ENCODE measurements at regions not wholly inside any gene's neighbourhood (a gene's known extent, or its start where the extent isn't known, plus 50 kb on each side); places are given as distances from the start of the nearest gene placed in this dataset.
A peak's percentile ranks its signal among the peaks of the same experiment; 100 is the strongest.
"Not testable (repeated sequence)": the region's sequence is repeated elsewhere in the genome, so short reads cannot be mapped to it uniquely, and the experiment has no call there.

GRCh38 chr2:203631068-203631757 is 75.2 kb upstream of the CD28 start:
- DNase-seq (ENCODE audit: low spot score), result no peak

GRCh38 chr2:203636588-203637470 is 69.6 kb upstream of the CD28 start:
- no peak for DNase-seq (ENCODE audit: low spot score)

GRCh38 chr2:203637471-203638167 is 68.8 kb upstream of the CD28 start:
- DNase-seq (ENCODE audit: low spot score), result no peak

GRCh38 chr2:203641865-203642264 is 64.6 kb upstream of the CD28 start:
- DNase-seq (ENCODE audit: low spot score), result not testable (repeated sequence)

- not testable (repeated sequence) for DNase-seq (ENCODE audit: low spot score)
These were observed 63.6 kb upstream of the CD28 start for GRCh38 chr2:203642841-203643240.

- DNase-seq (ENCODE audit: low spot score), result no peak
These were observed 60.6 kb upstream of the CD28 start for GRCh38 chr2:203645831-203646230.

- DNase-seq (ENCODE audit: low spot score), result no peak
These were observed 60.1 kb upstream of the CD28 start for GRCh38 chr2:203646266-203646864.

- no peak for DNase-seq (ENCODE audit: low spot score)
These were observed 59.5 kb upstream of the CD28 start for GRCh38 chr2:203646961-203647360.

GRCh38 chr2:203647579-203647978 is 58.9 kb upstream of the CD28 start:
- no peak for DNase-seq (ENCODE audit: low spot score)

- DNase-seq (ENCODE audit: low spot score), result no peak
These were observed 58.2 kb upstream of the CD28 start for GRCh38 chr2:203648273-203648672.

- DNase-seq (ENCODE audit: low spot score), result no peak
These were observed 57.1 kb upstream of the CD28 start for GRCh38 chr2:203649176-203649814.

- no peak for DNase-seq (ENCODE audit: low spot score)
These were observed 55.4 kb upstream of the CD28 start for GRCh38 chr2:203650860-203651613.

- DNase-seq (ENCODE audit: low spot score), result no peak
These were observed 54.8 kb upstream of the CD28 start for GRCh38 chr2:203651621-203652020.

- DNase-seq (ENCODE audit: low spot score), result no peak
These were observed 51.6 kb upstream of the CD28 start for GRCh38 chr2:203654826-203655225.

- peak; percentile 71 for DNase-seq (ENCODE audit: low spot score)
These were observed 49.7 kb upstream of the CD28 start for GRCh38 chr2:203656522-203657287.

All from umbilical cord (tissue), 1 donor.